ENCODE measurements at regions not wholly inside any gene's neighbourhood (a gene's known extent, or its start where the extent isn't known, plus 50 kb on each side); places are given as distances from the start of the nearest gene placed in this dataset.
"Not testable (repeated sequence)": the region's sequence is repeated elsewhere in the genome, so short reads cannot be mapped to it uniquely, and the experiment has no call there.

DNA sequence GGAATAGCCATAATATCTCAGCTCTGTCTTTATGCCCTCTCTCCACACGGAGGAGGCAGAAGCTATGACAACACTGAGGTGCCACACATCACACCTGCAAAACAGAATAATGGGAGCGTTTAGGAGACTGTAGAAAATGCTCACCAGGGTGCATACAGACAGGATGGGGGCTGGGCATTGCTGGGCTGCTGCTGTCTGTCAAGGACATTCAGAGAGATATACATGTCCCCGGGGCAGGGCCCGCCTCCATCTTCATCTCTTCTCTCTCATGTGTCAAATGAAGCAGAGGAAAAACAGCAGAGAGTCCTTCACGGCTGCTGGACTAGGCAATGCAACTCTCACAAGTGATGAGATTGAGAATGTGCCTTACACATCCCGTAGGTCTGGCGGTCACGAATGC lies 65.3 kb upstream of the DHRSX start:
- TF ChIP-seq, protein P1, sequence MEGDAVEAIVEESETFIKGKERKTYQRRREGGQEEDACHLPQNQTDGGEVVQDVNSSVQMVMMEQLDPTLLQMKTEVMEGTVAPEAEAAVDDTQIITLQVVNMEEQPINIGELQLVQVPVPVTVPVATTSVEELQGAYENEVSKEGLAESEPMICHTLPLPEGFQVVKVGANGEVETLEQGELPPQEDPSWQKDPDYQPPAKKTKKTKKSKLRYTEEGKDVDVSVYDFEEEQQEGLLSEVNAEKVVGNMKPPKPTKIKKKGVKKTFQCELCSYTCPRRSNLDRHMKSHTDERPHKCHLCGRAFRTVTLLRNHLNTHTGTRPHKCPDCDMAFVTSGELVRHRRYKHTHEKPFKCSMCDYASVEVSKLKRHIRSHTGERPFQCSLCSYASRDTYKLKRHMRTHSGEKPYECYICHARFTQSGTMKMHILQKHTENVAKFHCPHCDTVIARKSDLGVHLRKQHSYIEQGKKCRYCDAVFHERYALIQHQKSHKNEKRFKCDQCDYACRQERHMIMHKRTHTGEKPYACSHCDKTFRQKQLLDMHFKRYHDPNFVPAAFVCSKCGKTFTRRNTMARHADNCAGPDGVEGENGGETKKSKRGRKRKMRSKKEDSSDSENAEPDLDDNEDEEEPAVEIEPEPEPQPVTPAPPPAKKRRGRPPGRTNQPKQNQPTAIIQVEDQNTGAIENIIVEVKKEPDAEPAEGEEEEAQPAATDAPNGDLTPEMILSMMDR (IDR thresholded peaks at IDR 0.05) = no peak
- no peak for TF ChIP-seq POLR2A (IDR thresholded peaks at IDR 0.05)
- intact Hi-C loops (cut with DNase I; ENCODE audit: low total_unique reads) = no loop called here
- no peak for DNase-seq (ENCODE audit: low spot score in 2 of 2)
- WGBS, 2 donors = 81 to 83% methylated on average over 8 of the region's 8 CpGs
- no peak overlapping the region for H3K4me3 ChIP-seq (ENCODE audit: low read depth, poor library complexity, severe bottlenecking)

DNA sequence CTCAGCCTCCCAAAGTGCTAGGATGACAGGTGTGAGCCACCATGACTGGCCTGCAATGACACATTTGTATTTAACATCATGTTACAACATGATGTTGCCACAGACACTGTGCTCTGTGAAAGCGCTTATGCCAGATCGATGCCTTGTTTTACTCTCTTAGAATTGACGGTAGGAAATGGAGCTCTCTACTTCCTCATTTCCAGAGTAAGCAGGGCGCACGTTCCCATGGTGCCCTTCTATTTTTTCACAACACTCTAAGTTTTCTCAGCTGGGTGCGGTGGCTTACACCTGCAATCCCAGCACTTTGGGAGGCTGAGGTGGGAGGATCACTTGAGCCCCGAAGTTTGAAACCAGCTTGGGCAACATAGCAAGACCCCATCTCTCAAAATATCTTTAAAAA lies 60.7 kb upstream of the DHRSX start:
- intact Hi-C loops (cut with DNase I; ENCODE audit: low total_unique reads) = no loop called here
- TF ChIP-seq, protein P1 (IDR thresholded peaks at IDR 0.05) = no peak
- no peak for TF ChIP-seq POLR2A (IDR thresholded peaks at IDR 0.05)
- DNase-seq (ENCODE audit: low spot score in 2 of 2) = no peak
- WGBS, 2 donors = 83 to 87% methylated on average over 7 of the region's 7 CpGs
- no peak overlapping the region for H3K4me3 ChIP-seq (ENCODE audit: low read depth, poor library complexity, severe bottlenecking)

DNA sequence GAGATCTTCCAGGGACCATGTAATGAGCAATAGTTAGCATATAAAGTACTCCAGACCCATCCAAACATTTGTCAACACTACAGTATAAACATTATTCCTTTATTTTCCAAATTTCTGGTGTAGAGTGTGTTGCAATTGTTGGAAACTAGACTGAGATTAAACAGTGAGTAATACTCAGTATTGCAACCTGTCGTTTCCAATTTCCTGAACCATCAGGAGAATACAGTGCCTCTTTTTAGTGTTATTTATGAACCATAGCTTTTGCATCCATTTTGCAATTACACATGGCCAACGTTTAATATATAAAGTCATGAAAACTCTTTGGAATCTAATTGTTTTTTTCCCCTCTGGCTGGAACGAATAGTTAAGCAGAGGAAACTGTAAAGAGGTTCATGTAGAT lies 58.3 kb upstream of the DHRSX start:
- H3K4me3 ChIP-seq (ENCODE audit: low read depth, poor library complexity, severe bottlenecking) = no peak overlapping the region
- intact Hi-C loops (cut with DNase I; ENCODE audit: low total_unique reads) = no loop called here
- TF ChIP-seq, protein P1 (IDR thresholded peaks at IDR 0.05) = no peak
- TF ChIP-seq POLR2A (IDR thresholded peaks at IDR 0.05) = no peak
- DNase-seq (ENCODE audit: low spot score in 2 of 2) = no peak
- WGBS, 2 donors = 36 to 42% methylated on average over 3 of the region's 3 CpGs

DNA sequence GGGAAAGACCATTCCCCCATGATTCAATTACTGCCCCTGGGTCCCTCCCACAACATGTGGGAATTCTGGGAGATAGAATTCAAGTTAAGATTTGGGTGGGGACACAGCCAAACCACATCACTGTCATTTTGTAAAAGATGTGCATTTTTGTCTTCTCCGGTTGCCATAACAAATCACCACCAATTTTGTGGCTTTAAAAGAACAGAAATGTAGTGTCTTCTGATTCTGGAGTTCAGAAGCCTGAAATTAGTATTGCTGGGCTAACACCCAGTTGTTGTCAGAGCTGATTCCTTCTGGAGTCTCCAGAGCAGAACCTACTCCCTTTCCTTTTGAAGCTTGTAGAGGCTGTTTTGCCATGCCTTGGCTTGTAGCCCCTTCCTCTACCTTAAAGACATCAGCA lies 54.1 kb upstream of the DHRSX start:
- DNase-seq (ENCODE audit: low spot score in 2 of 2) = no peak
- TF ChIP-seq POLR2A (IDR thresholded peaks at IDR 0.05) = no peak
- TF ChIP-seq, protein P1 (IDR thresholded peaks at IDR 0.05) = no peak
- H3K4me3 ChIP-seq (ENCODE audit: low read depth, poor library complexity, severe bottlenecking) = no peak overlapping the region
- intact Hi-C loops (cut with DNase I; ENCODE audit: low total_unique reads) = no loop called here
- WGBS, 2 donors = 88 to 91% methylated on average over 1 of the region's 1 CpG

DNA sequence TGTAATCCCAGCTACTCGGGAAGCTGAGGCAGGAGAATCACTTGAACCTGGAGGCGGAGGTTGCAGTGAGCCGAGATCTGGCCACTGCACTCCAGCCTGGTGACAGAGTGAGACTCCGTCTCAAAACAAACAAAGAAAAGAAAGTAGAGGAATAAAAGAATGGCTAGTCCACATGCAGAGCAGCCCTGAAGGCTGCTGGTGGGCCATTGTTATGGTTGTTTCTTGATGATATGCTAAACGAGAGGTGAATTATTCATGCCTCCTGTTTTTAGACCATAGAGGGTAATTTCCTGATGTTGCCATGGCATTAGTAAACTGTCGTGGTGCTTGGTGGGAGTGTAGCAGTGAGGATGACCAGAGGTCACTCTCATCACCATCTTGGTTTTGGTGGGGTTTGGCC lies 53.3 kb upstream of the DHRSX start:
- H3K4me3 ChIP-seq (ENCODE audit: low read depth, poor library complexity, severe bottlenecking); intact Hi-C loops (cut with DNase I; ENCODE audit: low total_unique reads); DNase-seq (ENCODE audit: low spot score in 2 of 2): not testable (repeated sequence)
- 79 to 80% methylated on average over 6 of the region's 6 CpGs for WGBS, 2 donors

DNA sequence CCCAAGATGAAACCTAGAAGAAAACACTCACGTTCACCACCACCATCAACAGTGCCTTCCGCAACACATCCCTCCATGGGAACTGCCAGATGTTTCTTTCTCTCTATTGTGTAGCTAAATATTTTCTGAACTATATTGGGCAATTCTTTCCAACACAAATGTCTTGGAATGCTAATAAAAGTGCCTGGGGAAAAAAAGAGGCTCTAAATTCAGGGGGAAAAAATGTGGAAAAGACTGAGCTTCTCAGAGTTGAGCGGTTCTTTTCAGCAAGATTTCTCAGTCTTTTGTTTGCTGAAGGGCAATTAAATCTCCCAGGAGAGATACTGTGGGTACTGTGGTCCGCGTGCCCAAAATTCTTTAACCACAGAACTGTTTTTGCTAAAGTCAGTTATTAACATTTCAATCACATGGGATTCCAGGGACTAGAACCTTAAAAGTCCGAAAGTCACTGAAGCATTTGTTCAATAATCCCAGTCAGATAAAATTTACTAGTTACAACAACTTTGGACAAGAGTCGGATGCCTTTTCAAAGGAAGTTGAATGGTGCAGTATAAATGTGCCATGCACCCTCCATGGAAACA lies 51.9 kb upstream of the DHRSX start:
- no peak for TF ChIP-seq POLR2A (IDR thresholded peaks at IDR 0.05)
- TF ChIP-seq, protein P1 (IDR thresholded peaks at IDR 0.05) = no peak
- intact Hi-C loops (cut with DNase I; ENCODE audit: low total_unique reads) = no loop called here
- H3K4me3 ChIP-seq (ENCODE audit: low read depth, poor library complexity, severe bottlenecking) = no peak overlapping the region
- WGBS, 2 donors = 32 to 35% methylated on average over 7 of the region's 7 CpGs
- DNase-seq (ENCODE audit: low spot score in 2 of 2) = no peak

Data from lower leg skin (tissue), 4 donors.